ENCODE measurements at regions not wholly inside any gene's neighbourhood (a gene's known extent, or its start where the extent isn't known, plus 50 kb on each side); places are given as distances from the start of the nearest gene placed in this dataset.

GRCh38 chr20:24791953-24792352 is 157.1 kb upstream of the CST7 start:
- no peak for TF ChIP-seq CTCF (IDR thresholded peaks at IDR 0.05)

GRCh38 chr20:24792641-24793495 is 156.2 kb upstream of the CST7 start:
- TF ChIP-seq CTCF (IDR thresholded peaks at IDR 0.05) = no peak

GRCh38 chr20:24795436-24795835 is 153.6 kb upstream of the CST7 start:
- no peak for TF ChIP-seq CTCF (IDR thresholded peaks at IDR 0.05)

- no peak for TF ChIP-seq CTCF (IDR thresholded peaks at IDR 0.05)
Observed at GRCh38 chr20:24796236-24796635, 152.8 kb upstream of the CST7 start.

GRCh38 chr20:24797113-24797512 is 152.0 kb upstream of the CST7 start:
- no peak for TF ChIP-seq CTCF (IDR thresholded peaks at IDR 0.05)

- TF ChIP-seq CTCF (IDR thresholded peaks at IDR 0.05) = no peak
Observed at GRCh38 chr20:24797745-24798655, 151.1 kb upstream of the CST7 start.

- no peak for TF ChIP-seq CTCF (IDR thresholded peaks at IDR 0.05)
Observed at GRCh38 chr20:24798930-24799705, 150.0 kb upstream of the CST7 start.

Data from LNCAP (cell line).